Stimulated activated CD4-positive, alpha-beta T cell treated with anti-CD3 and anti-CD28 coated beads, Interleukin-4, amount 100 ng/mL, for 48 hours (primary cell): ENCODE measurements at regions not wholly inside any gene's neighbourhood (a gene's known extent, or its start where the extent isn't known, plus 50 kb on each side); places are given as distances from the start of the nearest gene placed in this dataset.
"Not testable (repeated sequence)": the region's sequence is repeated elsewhere in the genome, so short reads cannot be mapped to it uniquely, and the experiment has no call there.

Experiments
- DNase-seq, 2 donors: peaks; one replicate each; pipeline ENCODE4 v3.0.0-alpha.2; 2020; ENCODE audit warnings: low read depth in 2 of 2

DNA sequence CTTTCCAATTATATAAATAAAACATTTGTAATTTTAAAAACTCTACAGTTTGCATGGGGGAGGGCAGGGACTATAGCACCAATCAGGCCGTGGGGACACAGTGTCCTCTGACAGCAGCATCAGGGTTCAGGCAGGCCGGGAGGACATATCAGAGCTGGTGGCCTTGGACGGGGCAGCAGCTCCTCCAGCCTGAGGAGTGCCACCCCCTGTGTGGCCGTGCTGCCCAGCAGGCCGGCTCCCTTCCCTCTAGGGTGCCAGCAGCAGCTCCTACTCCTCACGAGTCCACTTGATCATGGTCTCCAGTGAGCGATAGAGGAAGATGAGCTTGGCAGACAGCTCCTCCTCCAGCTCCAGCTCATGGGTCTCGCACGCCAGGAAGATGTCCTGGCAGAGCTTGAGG is 144.0 kb upstream of the PHACTR3 start:
- no peak for DNase-seq

DNA sequence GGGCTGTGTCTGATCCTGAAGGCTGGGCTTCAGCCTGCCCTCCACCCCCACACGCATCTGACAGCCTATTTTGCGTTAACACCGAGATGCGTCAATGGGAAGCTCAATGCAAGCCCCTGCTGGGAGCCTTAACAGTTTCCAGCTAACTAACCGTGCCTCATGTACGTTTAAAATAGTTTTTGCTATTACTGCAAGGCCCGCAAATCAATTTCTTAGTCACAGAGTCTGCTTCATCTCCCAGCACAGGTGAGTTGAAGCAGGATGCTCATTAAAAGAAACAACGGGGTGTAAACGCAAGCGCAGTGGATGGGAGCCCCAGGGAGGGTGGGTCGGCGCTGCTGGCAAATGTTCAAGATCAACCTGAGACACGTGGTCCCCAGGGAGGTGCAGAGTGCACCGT is 142.8 kb upstream of the PHACTR3 start:
- DNase-seq: no peak

DNA sequence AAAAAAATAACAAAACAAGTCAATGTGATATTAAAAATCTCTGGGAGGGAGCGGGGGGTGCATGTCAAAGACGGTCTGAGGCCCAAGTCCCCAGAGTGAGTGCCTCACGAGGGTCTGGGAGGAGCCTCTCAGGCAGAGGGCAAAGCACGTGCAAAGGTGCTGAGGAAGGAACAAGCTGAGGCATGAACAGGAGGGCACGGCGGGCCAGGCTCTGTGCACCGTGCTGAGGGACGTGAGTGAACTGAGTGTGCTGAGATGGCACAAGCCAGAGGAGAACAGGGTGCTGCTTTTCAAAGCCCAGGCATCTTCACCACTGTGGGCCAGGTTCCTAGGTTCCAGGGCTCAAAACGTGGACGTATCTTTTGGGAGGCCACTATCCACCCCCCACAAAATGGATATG is 142.1 kb upstream of the PHACTR3 start:
- no peak for DNase-seq

DNA sequence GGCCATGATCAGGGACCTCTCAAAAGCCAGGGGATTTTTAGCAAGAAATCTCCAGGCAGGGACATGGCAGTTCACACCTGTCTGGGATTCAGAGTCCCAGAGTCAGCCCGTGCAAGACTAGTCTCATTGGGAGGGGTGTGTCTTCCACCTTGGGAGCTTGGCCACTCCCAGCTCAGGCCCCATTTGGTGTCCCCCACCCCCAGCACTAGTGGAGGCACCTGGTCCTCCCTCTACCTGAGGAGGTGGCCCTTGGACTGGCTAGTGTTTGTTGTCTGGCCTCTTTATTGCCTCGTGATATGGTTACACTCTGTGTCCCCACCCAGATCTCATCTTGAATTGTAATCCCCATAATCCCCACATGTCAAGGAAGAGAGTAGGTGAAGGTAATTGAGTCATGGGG is 140.8 kb upstream of the PHACTR3 start:
- DNase-seq: no peak

DNA sequence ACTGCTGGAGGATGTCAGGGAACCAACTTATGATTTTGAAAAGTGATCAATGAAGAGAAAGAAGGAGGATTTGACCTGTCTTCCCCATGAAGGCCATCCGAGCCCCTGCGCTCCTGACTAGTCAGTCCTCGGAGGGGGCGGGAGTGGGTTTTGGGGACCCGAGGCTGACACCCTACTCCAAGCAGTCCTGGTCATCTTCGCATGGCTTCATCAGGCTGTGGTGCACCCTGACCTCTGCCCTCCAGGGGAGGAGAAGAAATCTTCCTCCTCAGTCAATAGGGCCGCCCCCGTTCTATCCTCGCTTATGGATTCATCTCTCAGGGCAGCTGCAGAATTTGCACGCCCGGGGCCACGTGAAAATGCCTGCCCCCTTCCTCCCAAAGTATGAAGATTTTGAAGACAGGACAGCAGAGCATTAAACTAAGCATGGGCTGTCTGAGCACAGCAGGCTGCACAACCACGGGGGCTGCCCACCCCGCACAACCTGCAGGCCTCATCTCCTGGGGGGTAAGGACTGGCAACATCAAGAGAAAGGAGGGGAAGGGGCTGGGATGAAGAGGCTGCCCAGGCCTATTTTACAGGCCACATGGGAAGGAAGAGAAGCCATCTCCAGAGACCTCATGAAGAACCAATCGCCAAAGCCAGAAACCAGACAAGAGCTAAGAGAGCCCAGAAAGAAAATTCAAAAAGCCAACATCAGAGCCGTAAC is 138.1 kb upstream of the PHACTR3 start:
- no peak for DNase-seq

GRCh38 chr20:59468831-59469230 is 135.5 kb upstream of the PHACTR3 start:
- DNase-seq: no peak

DNA sequence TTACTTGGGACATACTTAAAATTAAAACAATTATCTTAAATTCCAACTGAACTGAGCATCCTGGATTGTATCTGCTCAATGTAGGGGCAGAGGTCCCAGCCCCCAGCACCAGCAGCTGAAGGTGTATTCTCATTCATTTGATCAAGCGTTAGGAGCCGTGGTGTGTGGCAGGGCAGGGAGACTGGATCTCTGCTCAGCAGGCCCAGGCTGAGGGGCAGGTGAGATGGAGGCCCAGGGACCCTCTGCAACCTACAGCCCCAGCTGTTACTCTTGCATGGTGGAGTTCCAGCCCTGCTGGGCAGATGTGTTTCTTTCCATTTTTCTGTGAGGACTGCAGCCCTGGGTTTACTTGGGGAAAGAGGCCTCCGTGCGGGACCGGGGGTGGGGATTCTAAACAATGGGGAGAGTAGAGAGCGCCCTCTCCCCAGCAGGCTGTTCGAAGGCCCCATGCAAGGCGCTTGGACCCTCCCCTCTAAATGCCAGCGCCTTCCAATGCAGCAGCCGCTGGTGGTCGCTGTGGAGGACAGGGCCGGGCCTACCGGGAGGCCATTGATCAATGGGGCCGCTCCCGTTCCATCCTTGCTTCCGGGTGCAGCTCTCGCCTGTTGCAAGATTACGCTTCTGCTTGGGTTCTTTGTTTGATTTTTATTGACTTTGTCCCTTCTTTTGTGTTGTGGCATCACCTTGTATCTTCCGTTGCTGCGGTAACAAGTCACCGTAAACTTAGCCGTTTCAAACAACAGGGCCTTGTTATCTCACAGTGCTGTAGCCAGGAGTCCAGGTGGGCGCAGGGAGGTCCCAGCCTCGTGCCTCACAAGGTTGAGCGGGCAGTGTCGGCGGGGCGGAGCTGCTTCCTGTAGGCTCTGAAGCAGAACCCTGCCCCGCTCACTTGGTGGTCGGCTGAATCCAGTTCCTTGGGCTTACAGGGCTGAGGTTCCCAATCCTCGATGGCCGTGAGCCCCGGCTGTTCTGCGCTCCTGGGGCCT is 134.8 kb upstream of the PHACTR3 start:
- DNase-seq: no peak

GRCh38 chr20:59470521-59470920 is 133.8 kb upstream of the PHACTR3 start:
- no peak for DNase-seq

DNA sequence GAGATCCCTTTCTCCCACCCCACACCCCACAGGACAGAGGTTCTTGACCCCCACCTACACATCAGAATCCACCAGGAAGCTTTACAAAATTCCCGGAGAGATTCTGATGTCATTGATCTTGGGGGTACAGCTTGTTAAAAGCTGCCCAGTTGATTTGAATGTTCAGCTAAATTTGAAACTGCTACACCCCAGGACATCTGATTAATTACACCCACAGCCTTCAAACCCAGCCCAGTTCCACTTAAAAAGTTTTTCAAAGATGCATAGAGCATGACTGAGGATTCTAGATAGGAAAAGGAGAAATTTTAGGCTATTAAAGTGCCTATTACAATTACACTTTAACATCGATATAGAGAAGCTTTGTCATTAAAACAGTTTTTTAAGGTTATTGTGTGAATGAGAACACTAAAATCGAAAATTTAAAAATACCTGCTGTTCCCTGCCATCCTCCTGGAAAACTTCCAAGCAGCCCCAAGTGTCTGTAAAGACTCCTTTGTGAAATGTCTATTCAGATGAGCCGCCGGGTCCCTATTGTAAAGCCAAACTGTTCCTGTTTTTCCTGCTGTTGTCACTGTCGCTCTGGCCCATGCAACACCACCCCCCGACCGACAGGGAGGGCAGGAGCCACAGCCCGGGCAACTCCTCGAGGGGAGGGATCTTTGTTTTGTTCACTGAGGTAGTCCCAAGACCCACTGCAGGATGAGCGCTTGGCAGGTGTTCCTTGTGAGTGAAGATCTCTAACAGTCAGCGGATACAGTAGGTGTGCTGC is 132.5 kb upstream of the PHACTR3 start:
- DNase-seq: no peak

GRCh38 chr20:59473742-59474141 is 130.6 kb upstream of the PHACTR3 start:
- no peak for DNase-seq

- no peak for DNase-seq
Observed at GRCh38 chr20:59481067-59481466, 123.3 kb upstream of the PHACTR3 start.

DNA sequence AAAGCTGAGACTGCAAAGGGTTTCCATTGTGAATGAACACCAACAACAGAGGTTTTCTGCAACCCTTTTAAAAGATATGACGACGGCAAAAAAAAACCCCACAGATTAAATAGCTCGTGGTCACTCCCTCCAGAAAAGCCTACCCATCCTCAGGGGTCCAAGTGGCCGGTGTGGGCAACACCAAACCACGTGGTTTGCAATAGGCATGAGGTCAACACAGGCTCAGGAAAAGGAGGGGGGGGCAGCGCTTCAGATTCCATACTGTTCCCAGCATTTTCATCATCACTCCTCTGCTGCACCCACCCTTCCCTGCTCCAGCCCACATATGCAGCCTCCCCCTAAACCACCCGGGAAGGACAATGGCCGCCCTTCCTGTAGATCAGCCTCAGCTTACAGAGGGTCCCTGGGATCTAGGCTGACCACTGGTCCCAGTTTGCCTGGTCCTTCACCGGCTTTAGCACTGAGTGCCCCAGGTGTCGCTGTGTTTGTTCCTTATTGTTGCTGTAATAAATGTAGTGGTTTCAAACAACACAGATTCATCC is 122.8 kb upstream of the PHACTR3 start:
- DNase-seq: no peak

DNA sequence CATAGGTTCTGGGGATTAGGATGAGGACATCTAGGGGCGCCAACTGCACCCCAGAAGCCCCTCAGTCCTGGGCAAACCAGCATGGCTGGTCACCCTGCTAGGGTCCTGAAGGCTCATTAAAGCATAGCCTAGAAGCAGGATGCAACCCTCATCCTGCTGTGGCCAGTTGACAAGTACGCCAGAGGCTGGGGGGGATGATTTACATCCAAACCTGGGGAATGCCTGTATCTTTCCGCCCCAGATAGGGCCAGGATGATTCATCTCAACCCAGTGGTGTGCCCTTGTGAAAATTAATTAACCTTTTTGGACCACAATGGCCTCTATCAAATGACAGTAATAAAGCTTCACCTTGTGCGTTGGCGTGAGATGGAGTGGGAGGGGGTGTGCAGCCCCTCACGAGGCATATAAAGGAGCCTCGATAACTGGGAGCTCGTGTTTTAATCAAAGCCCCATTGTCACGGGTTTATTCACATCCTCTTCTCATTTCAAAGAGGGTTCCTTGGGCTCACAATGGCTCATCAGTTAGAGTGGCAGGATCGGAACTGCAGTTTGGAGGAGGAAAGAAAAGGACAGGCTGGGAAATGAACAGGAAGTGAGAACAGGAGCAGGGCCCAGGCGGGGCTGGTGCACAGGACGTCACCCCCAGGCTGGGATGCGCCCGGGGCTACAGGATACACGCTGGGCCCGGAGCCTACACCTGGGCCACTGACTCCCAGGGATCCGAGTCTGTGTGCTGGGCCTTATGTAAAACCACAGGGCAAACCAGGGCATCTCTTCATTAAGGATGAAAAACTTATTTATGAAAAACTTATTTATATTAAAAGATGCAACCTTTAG is 121.8 kb upstream of the PHACTR3 start:
- no peak for DNase-seq

DNA sequence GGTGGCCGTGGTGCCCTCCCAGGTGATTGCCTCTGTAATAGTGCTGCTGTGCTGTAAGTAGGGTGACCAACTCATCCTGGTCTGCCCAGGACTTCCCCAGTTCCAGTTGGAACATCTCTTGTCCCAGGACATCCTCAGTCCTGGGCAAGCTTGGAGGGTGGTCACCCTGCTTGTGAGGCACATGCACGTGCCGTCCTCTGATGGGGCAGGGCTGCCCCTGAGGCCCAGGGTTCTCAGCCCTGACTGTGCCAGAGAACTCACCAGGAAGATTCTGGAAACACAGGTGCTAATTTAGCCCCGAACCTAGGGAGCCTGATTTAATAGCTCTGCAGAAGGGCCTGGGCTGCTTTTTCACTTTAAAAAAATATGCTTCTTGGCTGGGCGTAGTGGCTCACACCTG is 120.9 kb upstream of the PHACTR3 start:
- no peak for DNase-seq

GRCh38 chr20:59484228-59484627 is 120.1 kb upstream of the PHACTR3 start:
- no peak for DNase-seq

DNA sequence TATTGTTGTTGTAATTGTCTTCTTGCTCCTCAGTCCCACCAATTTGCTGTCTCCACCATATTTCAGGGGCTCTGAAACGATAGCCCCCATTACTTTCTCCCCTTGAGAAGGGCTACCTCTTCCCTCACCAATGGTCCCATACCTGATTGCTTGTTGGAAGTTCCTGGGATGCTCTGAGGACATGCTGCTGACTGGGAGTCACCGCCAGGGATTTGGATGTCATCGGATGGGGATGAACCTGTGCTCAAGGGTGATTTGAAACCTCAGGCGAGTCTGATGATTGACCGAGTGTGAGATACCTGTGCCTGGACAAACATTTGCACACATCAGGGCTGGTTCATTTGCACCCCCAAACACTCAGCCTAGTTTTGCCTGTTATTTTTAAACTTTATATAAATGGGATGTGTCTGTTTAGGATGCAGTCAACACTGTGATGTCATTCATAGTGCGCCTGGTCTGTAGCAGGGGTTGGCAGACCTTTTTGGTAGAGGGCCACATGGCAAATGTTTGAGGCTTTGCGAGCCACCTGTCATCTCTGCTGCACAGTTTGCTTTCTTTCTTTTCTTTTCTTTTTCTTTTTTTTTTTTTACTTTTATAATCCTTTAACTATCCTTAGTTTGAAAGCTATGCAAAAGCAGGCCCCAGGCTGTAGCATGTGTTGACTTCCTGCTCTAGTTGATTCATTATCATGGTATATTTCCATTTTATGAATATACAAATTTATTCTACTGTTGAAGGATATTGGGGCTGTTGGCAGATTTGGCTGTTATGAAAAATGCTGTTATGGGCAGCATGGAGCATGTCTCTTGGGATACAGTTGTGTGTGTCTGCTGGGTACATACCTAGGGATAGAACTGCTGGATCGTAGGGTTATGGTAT is 118.5 kb upstream of the PHACTR3 start:
- no peak for DNase-seq

- DNase-seq: not testable (repeated sequence)
Observed at GRCh38 chr20:59488459-59488858, 115.9 kb upstream of the PHACTR3 start.

DNA sequence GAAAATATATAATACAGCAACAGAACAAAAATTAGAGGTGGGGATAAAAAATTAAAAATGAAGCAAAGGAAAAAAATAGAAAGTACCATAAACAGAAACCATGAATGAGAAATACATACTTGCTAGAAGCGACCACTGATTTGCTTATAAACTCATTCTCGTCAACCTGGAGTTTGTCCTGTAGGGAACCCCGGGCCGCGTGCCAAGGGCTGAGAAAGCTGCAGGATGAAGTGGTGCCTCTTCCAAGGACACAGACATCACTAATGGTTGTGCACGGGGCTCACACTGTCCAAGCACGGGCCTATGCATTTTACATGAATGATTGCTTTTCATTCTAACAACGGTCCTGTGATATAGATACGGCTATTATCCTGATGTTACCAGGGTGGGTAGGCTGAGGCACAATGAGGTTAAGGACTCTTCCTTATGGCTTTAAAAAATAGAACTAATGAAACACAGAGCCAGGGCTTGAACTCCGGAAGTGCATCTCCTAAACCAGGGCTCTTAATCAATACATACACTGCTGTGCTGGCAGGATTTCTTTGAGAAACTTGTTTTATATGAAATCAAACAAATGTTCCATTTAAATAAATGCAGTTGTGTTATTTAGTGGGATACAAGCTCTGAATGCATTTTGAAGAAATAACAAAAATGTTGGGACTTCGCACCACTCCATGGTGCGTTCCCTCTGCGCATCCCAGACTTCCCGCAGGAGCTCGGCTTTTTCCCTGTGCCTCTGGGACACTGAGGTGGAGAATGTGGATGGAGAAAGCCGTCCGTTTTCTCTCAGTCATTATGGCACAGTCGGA is 113.9 kb upstream of the PHACTR3 start:
- DNase-seq: not testable (repeated sequence)

GRCh38 chr20:59491884-59492283 is 112.5 kb upstream of the PHACTR3 start:
- no peak for DNase-seq
